ENCODE measurements at regions not wholly inside any gene's neighbourhood (a gene's known extent, or its start where the extent isn't known, plus 50 kb on each side); places are given as distances from the start of the nearest gene placed in this dataset.

DNA sequence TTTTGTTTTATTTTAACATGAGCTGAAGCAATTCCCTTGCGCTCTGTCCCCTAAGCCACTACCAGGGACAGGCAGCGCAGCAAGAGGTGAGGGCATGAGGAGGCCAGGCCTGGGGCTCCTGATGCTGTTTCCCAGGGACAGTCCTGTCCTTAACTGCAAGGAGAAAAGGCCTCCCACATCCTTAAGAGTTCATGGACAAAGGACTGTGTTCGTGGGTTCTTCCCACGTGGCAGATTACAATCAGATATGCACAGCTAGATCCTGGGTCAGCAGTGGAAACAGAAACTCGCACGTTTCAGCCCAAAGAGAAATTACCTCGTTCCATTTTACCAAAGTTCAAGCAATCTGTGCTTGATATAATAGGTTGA, 85.8 kb downstream of the MIS18A start:
- TF ChIP-seq, protein P1, sequence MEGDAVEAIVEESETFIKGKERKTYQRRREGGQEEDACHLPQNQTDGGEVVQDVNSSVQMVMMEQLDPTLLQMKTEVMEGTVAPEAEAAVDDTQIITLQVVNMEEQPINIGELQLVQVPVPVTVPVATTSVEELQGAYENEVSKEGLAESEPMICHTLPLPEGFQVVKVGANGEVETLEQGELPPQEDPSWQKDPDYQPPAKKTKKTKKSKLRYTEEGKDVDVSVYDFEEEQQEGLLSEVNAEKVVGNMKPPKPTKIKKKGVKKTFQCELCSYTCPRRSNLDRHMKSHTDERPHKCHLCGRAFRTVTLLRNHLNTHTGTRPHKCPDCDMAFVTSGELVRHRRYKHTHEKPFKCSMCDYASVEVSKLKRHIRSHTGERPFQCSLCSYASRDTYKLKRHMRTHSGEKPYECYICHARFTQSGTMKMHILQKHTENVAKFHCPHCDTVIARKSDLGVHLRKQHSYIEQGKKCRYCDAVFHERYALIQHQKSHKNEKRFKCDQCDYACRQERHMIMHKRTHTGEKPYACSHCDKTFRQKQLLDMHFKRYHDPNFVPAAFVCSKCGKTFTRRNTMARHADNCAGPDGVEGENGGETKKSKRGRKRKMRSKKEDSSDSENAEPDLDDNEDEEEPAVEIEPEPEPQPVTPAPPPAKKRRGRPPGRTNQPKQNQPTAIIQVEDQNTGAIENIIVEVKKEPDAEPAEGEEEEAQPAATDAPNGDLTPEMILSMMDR (IDR thresholded peaks at IDR 0.05) = no peak
- TF ChIP-seq POLR2A (IDR thresholded peaks at IDR 0.05) = no peak
